ENCODE measurements at regions not wholly inside any gene's neighbourhood (a gene's known extent, or its start where the extent isn't known, plus 50 kb on each side); places are given as distances from the start of the nearest gene placed in this dataset.

- TF ChIP-seq MAX (IDR thresholded peaks at IDR 0.05) = no peak
- no peak for TF ChIP-seq SRF (IDR thresholded peaks at IDR 0.05; ENCODE audit: low read depth)
- no peak for TF ChIP-seq RAD21 (IDR thresholded peaks at IDR 0.05; ENCODE audit: low read depth)
These were observed 205.6 kb upstream of the DMRTA1 start (continued) for GRCh38 chr9:22241024-22241423.

GRCh38 chr9:22241611-22242010, 205.0 kb upstream of the DMRTA1 start:
- Histone ChIP-seq H3K27me3 (ENCODE audit: insufficient read depth, low read length) (peaks cover 3% of the 10 kb centered on the region; the same call in 1 of the 2 replicates), H3K9ac (ENCODE audit: low read length) (no peak overlapping the region), H3K4me3 (replicated peaks in 1 of 2; ENCODE audit: low read depth in 1 of 2, low read length in 2 of 2) (no peak overlapping the region), H3K4me1 (ENCODE audit: control insufficient read depth in 1 of 2, insufficient read depth in 2 of 2, low read length in 2 of 2) (peaks cover 27 to 36% of the 10 kb centered on the region in 2 experiments), H3K27ac (ENCODE audit: low read depth, low read length) (no peak overlapping the region), H3K36me3 (ENCODE audit: control insufficient read depth in 1 of 2, insufficient read depth in 2 of 2, low read length in 2 of 2) (no peaks in the 10 kb centered on the region), H3K9me2 (ENCODE audit: insufficient read depth) (no peaks in the 10 kb centered on the region), H2AFZ (ENCODE audit: low read depth, low read length, poor library complexity, severe bottlenecking) (no peak overlapping the region), H3K4me2 (ENCODE audit: low read length) (no peak overlapping the region), H4K20me1 (ENCODE audit: insufficient read depth) (no peaks in the 10 kb centered on the region), H3K79me2 (ENCODE audit: insufficient read depth, low read length) (no peaks in the 10 kb centered on the region), H3K9me3 (ENCODE audit: control insufficient read depth in 1 of 2, insufficient read depth in 1 of 2, low read depth in 1 of 2, low read length in 2 of 2) (no peaks in the 10 kb centered on the region)
- CTCF ChIA-PET = interaction anchor here (4.1 kb wide), 1 partner anchor 428 kb away, joined by 41 read pairs; no protein-coding TSS in a partner anchor
- RAD21 ChIA-PET (ENCODE audit: low non-redundant PET in 1 of 2, low total read pairs in 2 of 2, uncharacterized antibody in 2 of 2, unreplicated experiment in 2 of 2) = no interaction called here
- intact Hi-C loops (cut with micrococcal nuclease) = loop anchor here (10.0 kb wide), 1 partner anchor 337 kb away; no protein-coding TSS in a partner anchor
- ATAC-seq = no peak
- POLR2A ChIA-PET = no interaction called here
- DNase-seq (ENCODE audit: low read depth, low spot score) = no peak
- no TSS peak for BruUV-seq (replicated peaks)
- TF ChIP-seq TCF7L2 (IDR thresholded peaks at IDR 0.05; ENCODE audit: borderline replicate concordance, extremely low read depth, insufficient read depth, insufficient read length) = no peak

GRCh38 chr9:22244139-22245011, 202.2 kb upstream of the DMRTA1 start:
- Histone ChIP-seq H3K27me3 (ENCODE audit: insufficient read depth, low read length) (peaks cover 3% of the 10 kb centered on the region; the same call in 1 of the 2 replicates), H3K9me3 (ENCODE audit: control insufficient read depth in 1 of 2, insufficient read depth in 1 of 2, low read depth in 1 of 2, low read length in 2 of 2) (no peaks in the 10 kb centered on the region), H4K20me1 (ENCODE audit: insufficient read depth) (no peaks in the 10 kb centered on the region), H3K9ac (ENCODE audit: low read length) (no peak overlapping the region), H2AFZ (ENCODE audit: low read depth, low read length, poor library complexity, severe bottlenecking) (no peak overlapping the region), H3K79me2 (ENCODE audit: insufficient read depth, low read length) (no peaks in the 10 kb centered on the region), H3K4me2 (ENCODE audit: low read length) (0 out of 2 replicates have a peak overlapping the region, but pooled peaks have one; percentile 5), H3K36me3 (ENCODE audit: control insufficient read depth in 1 of 2, insufficient read depth in 2 of 2, low read length in 2 of 2) (no peaks in the 10 kb centered on the region), H3K4me1 (ENCODE audit: control insufficient read depth in 1 of 2, insufficient read depth in 2 of 2, low read length in 2 of 2) (peaks cover 8% of the 10 kb centered on the region in 2 experiments; a peak in 3 of 4 replicates), H3K27ac (ENCODE audit: low read depth, low read length) (no peak overlapping the region), H3K9me2 (ENCODE audit: insufficient read depth) (no peaks in the 10 kb centered on the region), H3K4me3 (replicated peaks in 1 of 2; ENCODE audit: low read depth in 1 of 2, low read length in 2 of 2) (no peak overlapping the region)
- peak; percentile 89 for ATAC-seq
- BruUV-seq (replicated peaks) = no TSS peak
- CTCF ChIA-PET = interaction anchor here (0.6 to 3.1 kb wide), 31 partner anchors 8 to 1009 kb away, joined by 3 to 25 read pairs (median 4); partner anchors contain the start of genes CDKN2A, CDKN2B and CDKN2B-AS1
- peak; percentile 40 for DNase-seq (ENCODE audit: low read depth, low spot score)
- intact Hi-C loops (cut with micrococcal nuclease) = loop anchor here (1.0 to 10.0 kb wide), 3 partner anchors 208 to 430 kb away; no protein-coding TSS in a partner anchor
- RAD21 ChIA-PET (ENCODE audit: low non-redundant PET in 1 of 2, low total read pairs in 2 of 2, uncharacterized antibody in 2 of 2, unreplicated experiment in 2 of 2) = interaction anchor here in 1 of 2 experiments (0.7 to 1.9 kb wide), 6 partner anchors 62 to 290 kb away, joined by 3 to 6 read pairs (median 4); partner anchors contain the start of gene CDKN2B
- peak; percentile 30 for TF ChIP-seq TCF7L2 (IDR thresholded peaks at IDR 0.05; ENCODE audit: borderline replicate concordance, extremely low read depth, insufficient read depth, insufficient read length)
- no peak for TF ChIP-seq SP1 (IDR thresholded peaks at IDR 0.05; ENCODE audit: low read depth)
- no peak for TF ChIP-seq YY1 (IDR thresholded peaks at IDR 0.05; ENCODE audit: extremely low read depth, insufficient replicate concordance, low read depth, low read length)
- TF ChIP-seq CTCF (IDR thresholded peaks at IDR 0.05 in 2 of 3, conservative IDR thresholded peaks at IDR 0.05 in 1 of 3; ENCODE audit: borderline replicate concordance in 1 of 3, insufficient read depth in 1 of 3, low read depth in 2 of 3, low read length in 2 of 3) = peak; percentile 53 to 63 (median 57); a peak in 5 of 6 replicates
- no peak for TF ChIP-seq EZH2phosphoT487 (IDR thresholded peaks at IDR 0.05; ENCODE audit: borderline replicate concordance)
- peak; percentile 68 for TF ChIP-seq RAD21 (IDR thresholded peaks at IDR 0.05; ENCODE audit: low read depth)
- POLR2A ChIA-PET = interaction anchor here (1.0 kb wide), 1 partner anchor 11 kb away, joined by 3 read pairs; no protein-coding TSS in a partner anchor
